ENCODE measurements at regions not wholly inside any gene's neighbourhood (a gene's known extent, or its start where the extent isn't known, plus 50 kb on each side); places are given as distances from the start of the nearest gene placed in this dataset.

- Histone ChIP-seq H3K36me3 (ENCODE audit: insufficient read depth, low read length) (no peaks in the 10 kb centered on the region), H3K9me3 (ENCODE audit: insufficient read depth, low read depth, low read length) (no peaks in the 10 kb centered on the region), H3K4me1 (ENCODE audit: insufficient read depth, low read length) (no peaks in the 10 kb centered on the region), H3K9ac (ENCODE audit: low read depth, low read length) (no peak overlapping the region), H3K27ac (ENCODE audit: low read depth, low read length) (no peak overlapping the region), H3K27me3 (ENCODE audit: insufficient read depth, low read length) (no peaks in the 10 kb centered on the region), H3K4me3 (ENCODE audit: low read length) (no peak overlapping the region)
- 87% methylated on average over 3 of the region's 5 CpGs for WGBS
Measured at GRCh38 chr16:74202009-74202408, 94.6 kb upstream of the PSMD7 start.

DNA sequence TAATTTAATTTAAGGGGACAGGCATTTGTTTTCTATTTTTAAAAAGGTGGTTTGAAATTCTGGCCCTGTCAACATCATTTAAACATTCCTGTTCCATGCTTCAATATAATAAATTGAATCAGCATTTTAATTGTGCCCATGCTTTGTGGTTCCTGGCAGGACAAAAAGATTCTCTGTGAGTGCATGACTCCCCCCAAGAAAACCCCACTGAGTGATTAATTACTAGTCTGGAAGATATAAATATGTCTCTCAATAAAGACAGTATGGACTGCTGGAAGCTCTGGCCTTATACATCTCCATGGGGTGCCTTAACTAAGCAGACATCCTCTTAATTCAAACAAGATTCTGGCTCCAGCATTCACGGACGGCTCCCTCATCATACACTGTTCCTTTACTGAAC, 95.0 kb upstream of the PSMD7 start:
- Histone ChIP-seq H3K4me1 (ENCODE audit: insufficient read depth, low read length) (no peaks in the 10 kb centered on the region), H3K27me3 (ENCODE audit: insufficient read depth, low read length) (no peaks in the 10 kb centered on the region), H3K36me3 (ENCODE audit: insufficient read depth, low read length) (no peaks in the 10 kb centered on the region), H3K27ac (ENCODE audit: low read depth, low read length) (no peak overlapping the region), H3K4me3 (ENCODE audit: low read length) (no peak overlapping the region), H3K9ac (ENCODE audit: low read depth, low read length) (no peak overlapping the region), H3K9me3 (ENCODE audit: insufficient read depth, low read depth, low read length) (no peaks in the 10 kb centered on the region)
- WGBS, result 92% methylated on average over 2 of the region's 2 CpGs

GRCh38 chr16:74200921-74201320, 95.7 kb upstream of the PSMD7 start:
- 93% methylated on average over 5 of the region's 5 CpGs for WGBS
- Histone ChIP-seq H3K27me3 (ENCODE audit: insufficient read depth, low read length) (no peaks in the 10 kb centered on the region), H3K27ac (ENCODE audit: low read depth, low read length) (no peak overlapping the region), H3K9me3 (ENCODE audit: insufficient read depth, low read depth, low read length) (no peaks in the 10 kb centered on the region), H3K4me3 (ENCODE audit: low read length) (no peak overlapping the region), H3K9ac (ENCODE audit: low read depth, low read length) (no peak overlapping the region), H3K4me1 (ENCODE audit: insufficient read depth, low read length) (no peaks in the 10 kb centered on the region), H3K36me3 (ENCODE audit: insufficient read depth, low read length) (no peaks in the 10 kb centered on the region)

GRCh38 chr16:74199842-74200124, 96.8 kb upstream of the PSMD7 start:
- no peaks in the 10 kb centered on the region for H3K4me1 ChIP-seq (ENCODE audit: insufficient read depth, low read length)
- H3K27ac ChIP-seq (ENCODE audit: low read depth, low read length), result no peak overlapping the region
- no peaks in the 10 kb centered on the region for H3K27me3 ChIP-seq (ENCODE audit: insufficient read depth, low read length)
- H3K4me3 ChIP-seq (ENCODE audit: low read length), result no peak overlapping the region
- H3K36me3 ChIP-seq (ENCODE audit: insufficient read depth, low read length), result no peaks in the 10 kb centered on the region
- H3K9ac ChIP-seq (ENCODE audit: low read depth, low read length), result no peak overlapping the region
- H3K9me3 ChIP-seq (ENCODE audit: insufficient read depth, low read depth, low read length), result no peaks in the 10 kb centered on the region
- 90% methylated on average over 3 of the region's 3 CpGs for WGBS

DNA sequence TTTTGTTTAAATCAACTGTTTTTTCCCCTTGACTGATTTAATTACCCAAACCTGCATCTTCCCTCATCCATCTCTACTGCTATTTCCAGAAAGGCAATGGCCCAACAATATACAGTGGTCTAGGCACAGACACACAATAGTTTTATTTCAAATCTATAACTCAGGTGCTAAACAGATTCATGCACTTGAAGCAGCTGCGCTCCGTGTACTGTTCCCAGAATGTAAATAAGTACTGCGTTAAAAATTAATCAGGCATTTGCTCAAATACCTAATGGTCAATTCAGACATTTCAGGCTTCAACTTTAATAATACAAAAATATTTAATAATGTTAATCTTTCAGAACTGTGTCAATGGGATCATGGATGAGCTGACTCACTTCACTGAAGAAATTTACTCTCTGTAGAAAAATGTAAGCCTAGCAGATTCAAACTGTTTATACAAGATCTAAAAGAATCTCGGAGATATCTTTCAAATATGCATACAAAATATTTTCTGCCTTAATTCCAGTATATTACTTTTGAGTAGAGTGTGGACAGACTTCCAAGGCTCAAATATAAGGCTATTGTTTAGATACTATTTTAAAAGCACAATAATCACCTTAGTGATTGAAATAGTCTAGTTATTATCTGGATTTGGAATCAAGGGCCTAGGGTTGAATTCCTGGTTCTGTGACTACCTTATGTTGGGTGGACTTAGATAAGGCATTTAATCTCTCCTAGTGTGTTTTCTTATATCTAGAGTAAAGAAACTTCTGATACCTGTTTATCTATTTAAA, 97.4 kb upstream of the PSMD7 start:
- Histone ChIP-seq H3K27me3 (ENCODE audit: insufficient read depth, low read length) (no peaks in the 10 kb centered on the region), H3K9ac (ENCODE audit: low read depth, low read length) (no peak overlapping the region), H3K9me3 (ENCODE audit: insufficient read depth, low read depth, low read length) (no peaks in the 10 kb centered on the region), H3K4me3 (ENCODE audit: low read length) (no peak overlapping the region), H3K4me1 (ENCODE audit: insufficient read depth, low read length) (no peaks in the 10 kb centered on the region), H3K27ac (ENCODE audit: low read depth, low read length) (no peak overlapping the region), H3K36me3 (ENCODE audit: insufficient read depth, low read length) (no peaks in the 10 kb centered on the region)
- 95% methylated on average over 3 of the region's 4 CpGs for WGBS

DNA sequence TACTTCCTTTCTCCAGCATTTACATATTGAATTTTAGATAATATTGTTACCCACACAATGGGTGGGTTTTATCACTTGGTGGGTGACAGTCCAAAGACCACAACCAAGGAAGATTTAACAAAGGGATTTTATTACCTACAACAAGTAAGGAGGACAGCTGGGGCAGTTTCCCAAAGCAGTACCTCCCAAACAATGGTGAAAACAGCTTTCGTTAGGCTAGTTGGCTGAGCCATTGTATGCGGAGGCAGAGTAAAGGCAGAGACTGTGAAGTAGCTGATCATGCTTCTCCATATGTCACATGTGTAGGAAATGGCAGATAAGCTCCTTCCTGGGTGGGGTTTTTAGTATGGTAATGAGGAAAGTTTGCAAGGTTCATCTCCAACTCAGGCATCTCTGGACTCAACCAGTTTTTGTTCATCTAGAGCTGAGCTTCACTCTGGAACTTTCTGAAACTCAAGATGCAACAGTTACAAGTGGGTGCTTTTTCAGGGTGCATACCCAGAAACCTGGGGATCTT, 104.3 kb upstream of the PSMD7 start:
- H3K27me3 ChIP-seq (ENCODE audit: insufficient read depth, low read length), result no peaks in the 10 kb centered on the region
- H3K9me3 ChIP-seq (ENCODE audit: insufficient read depth, low read depth, low read length), result no peaks in the 10 kb centered on the region
- H3K36me3 ChIP-seq (ENCODE audit: insufficient read depth, low read length), result no peaks in the 10 kb centered on the region
- 89% methylated on average over 2 of the region's 2 CpGs for WGBS
- H3K4me1 ChIP-seq (ENCODE audit: insufficient read depth, low read length), result no peaks in the 10 kb centered on the region
- no peak overlapping the region for H3K9ac ChIP-seq (ENCODE audit: low read depth, low read length)
- H3K4me3 ChIP-seq (ENCODE audit: low read length), result no peak overlapping the region
- H3K27ac ChIP-seq (ENCODE audit: low read depth, low read length), result no peak overlapping the region

- Histone ChIP-seq H3K4me3 (ENCODE audit: low read length) (no peak overlapping the region), H3K9me3 (ENCODE audit: insufficient read depth, low read depth, low read length) (no peaks in the 10 kb centered on the region), H3K27me3 (ENCODE audit: insufficient read depth, low read length) (no peaks in the 10 kb centered on the region), H3K36me3 (ENCODE audit: insufficient read depth, low read length) (no peaks in the 10 kb centered on the region), H3K9ac (ENCODE audit: low read depth, low read length) (no peak overlapping the region), H3K27ac (ENCODE audit: low read depth, low read length) (no peak overlapping the region), H3K4me1 (ENCODE audit: insufficient read depth, low read length) (no peaks in the 10 kb centered on the region)
Measured at GRCh38 chr16:74190292-74190691, 106.3 kb upstream of the PSMD7 start.

- Histone ChIP-seq H3K36me3 (ENCODE audit: insufficient read depth, low read length) (no peaks in the 10 kb centered on the region), H3K9me3 (ENCODE audit: insufficient read depth, low read depth, low read length) (no peaks in the 10 kb centered on the region), H3K4me1 (ENCODE audit: insufficient read depth, low read length) (no peaks in the 10 kb centered on the region), H3K4me3 (ENCODE audit: low read length) (no peak overlapping the region), H3K27me3 (ENCODE audit: insufficient read depth, low read length) (no peaks in the 10 kb centered on the region), H3K27ac (ENCODE audit: low read depth, low read length) (no peak overlapping the region), H3K9ac (ENCODE audit: low read depth, low read length) (no peak overlapping the region)
- WGBS, result 96% methylated on average over 4 of the region's 4 CpGs
Measured at GRCh38 chr16:74188856-74189255, 107.8 kb upstream of the PSMD7 start.

GRCh38 chr16:74186561-74186971, 110.0 kb upstream of the PSMD7 start:
- Histone ChIP-seq H3K4me1 (ENCODE audit: insufficient read depth, low read length) (no peaks in the 10 kb centered on the region), H3K9ac (ENCODE audit: low read depth, low read length) (no peak overlapping the region), H3K9me3 (ENCODE audit: insufficient read depth, low read depth, low read length) (0 out of 2 replicates have a peak, but pooled peaks cover 6% of the 10 kb centered on the region), H3K27me3 (ENCODE audit: insufficient read depth, low read length) (no peaks in the 10 kb centered on the region), H3K27ac (ENCODE audit: low read depth, low read length) (no peak overlapping the region), H3K4me3 (ENCODE audit: low read length) (no peak overlapping the region), H3K36me3 (ENCODE audit: insufficient read depth, low read length) (no peaks in the 10 kb centered on the region)
- WGBS, result 96% methylated on average over 3 of the region's 3 CpGs

GRCh38 chr16:74184839-74185238, 111.8 kb upstream of the PSMD7 start:
- 94% methylated on average over 5 of the region's 5 CpGs for WGBS
- peaks cover 15% of the 10 kb centered on the region for H3K9me3 ChIP-seq (ENCODE audit: insufficient read depth, low read depth, low read length)

DNA sequence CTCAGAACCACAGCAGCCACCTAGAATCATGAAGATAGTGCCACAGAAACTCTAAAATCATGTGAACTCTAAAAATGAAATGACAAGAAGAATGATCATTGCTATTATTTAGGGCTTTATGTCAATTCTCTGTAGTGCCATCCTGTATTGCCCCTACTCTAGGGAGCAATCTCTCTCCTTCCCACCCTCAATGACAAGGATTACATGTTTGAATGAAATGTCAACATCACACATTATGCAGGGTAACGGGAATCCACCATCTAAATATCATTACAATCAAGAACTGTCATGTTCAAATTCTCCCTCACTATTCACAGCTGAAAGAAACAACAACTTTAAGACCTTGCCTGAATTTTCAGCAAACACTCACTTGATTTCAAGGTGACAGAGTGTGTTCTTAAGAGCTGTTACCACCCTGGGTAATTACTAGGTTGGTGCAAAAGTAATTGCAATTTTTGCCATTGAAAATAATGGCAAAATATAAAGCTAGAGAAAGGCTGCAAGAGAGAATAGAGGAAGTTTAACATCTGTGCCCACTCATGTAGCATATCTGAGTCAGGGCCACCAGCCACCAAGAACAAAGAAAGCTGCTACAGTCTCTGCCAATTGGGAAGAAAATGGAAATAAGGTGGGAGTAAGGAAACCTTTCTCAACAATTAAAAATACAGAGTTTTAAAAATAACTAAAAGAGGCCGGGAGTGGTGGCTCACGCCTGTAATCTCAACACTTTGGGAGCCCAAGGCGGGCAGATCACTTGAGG, 112.8 kb upstream of the PSMD7 start:
- WGBS, result 93% methylated on average over 4 of the region's 4 CpGs
- H3K4me1 ChIP-seq (ENCODE audit: insufficient read depth, low read length), result no peaks in the 10 kb centered on the region
- H3K36me3 ChIP-seq (ENCODE audit: insufficient read depth, low read length), result no peaks in the 10 kb centered on the region
- H3K27me3 ChIP-seq (ENCODE audit: insufficient read depth, low read length), result no peaks in the 10 kb centered on the region
- no peak overlapping the region for H3K4me3 ChIP-seq (ENCODE audit: low read length)
- no peak overlapping the region for H3K9ac ChIP-seq (ENCODE audit: low read depth, low read length)
- H3K9me3 ChIP-seq (ENCODE audit: insufficient read depth, low read depth, low read length), result peaks cover 24% of the 10 kb centered on the region
- no peak overlapping the region for H3K27ac ChIP-seq (ENCODE audit: low read depth, low read length)

More at GRCh38 chr16:74184839-74185238, 111.8 kb upstream of the PSMD7 start:
- Histone ChIP-seq H3K9ac (ENCODE audit: low read depth, low read length) (no peak overlapping the region), H3K4me1 (ENCODE audit: insufficient read depth, low read length) (no peaks in the 10 kb centered on the region), H3K27me3 (ENCODE audit: insufficient read depth, low read length) (no peaks in the 10 kb centered on the region), H3K36me3 (ENCODE audit: insufficient read depth, low read length) (no peaks in the 10 kb centered on the region), H3K27ac (ENCODE audit: low read depth, low read length) (no peak overlapping the region), H3K4me3 (ENCODE audit: low read length) (no peak overlapping the region)
